Type B pancreatic cell (in vitro differentiated cells): ENCODE measurements at regions not wholly inside any gene's neighbourhood (a gene's known extent, or its start where the extent isn't known, plus 50 kb on each side); places are given as distances from the start of the nearest gene placed in this dataset.
"Not testable (repeated sequence)": the region's sequence is repeated elsewhere in the genome, so short reads cannot be mapped to it uniquely, and the experiment has no call there.

Experiments
- DNase-seq: peaks from one replicate; pipeline ENCODE4 v3.0.0; 2021; ENCODE audit warnings: mixed read lengths; ENCODE audit not compliant: unreplicated experiment; ENCODE audit errors: extremely low spot score
- H3K27ac Mint-ChIP-seq: 2 replicates; pipeline ENCODE4 v1.8.0; 2021; ENCODE audit warnings: mild to moderate bottlenecking, mixed read lengths
- H3K27me3 Mint-ChIP-seq: 2 replicates; pipeline ENCODE4 v1.8.0; 2021; ENCODE audit warnings: mixed read lengths
- H3K36me3 Mint-ChIP-seq: 2 replicates; pipeline ENCODE4 v1.8.0; 2021; ENCODE audit warnings: mixed read lengths
- H3K4me1 Mint-ChIP-seq: one replicate; pipeline ENCODE4 v1.8.0; 2021; ENCODE audit warnings: mixed read lengths; ENCODE audit not compliant: unreplicated experiment
- H3K4me3 Mint-ChIP-seq: 2 replicates; pipeline ENCODE4 v1.8.0; 2021; ENCODE audit warnings: mild to moderate bottlenecking, mixed read lengths
- H3K9me3 Mint-ChIP-seq: 2 replicates; pipeline ENCODE4 v1.8.0; 2021; ENCODE audit warnings: mixed read lengths
- CTCF ChIP-seq: fragments of 200-600 bp; sonication (generic); conservative IDR thresholded peaks from 2 replicates; pipeline ENCODE4 v1.5.0; 2021; ENCODE audit warnings: antibody characterized with exemption, mild to moderate bottlenecking

GRCh38 chr4:117135634-117136354, 50.4 kb upstream of the TRAM1L1 start:
- no peak for DNase-seq
- Mint-ChIP-seq H3K27me3 (no peaks in the 10 kb centered on the region), H3K36me3 (no peaks in the 10 kb centered on the region), H3K4me1 (peaks cover 8% of the 10 kb centered on the region), H3K27ac (no peak overlapping the region), H3K4me3 (no peak overlapping the region), H3K9me3 (peaks cover 5% of the 10 kb centered on the region)
- TF ChIP-seq CTCF = no peak

DNA sequence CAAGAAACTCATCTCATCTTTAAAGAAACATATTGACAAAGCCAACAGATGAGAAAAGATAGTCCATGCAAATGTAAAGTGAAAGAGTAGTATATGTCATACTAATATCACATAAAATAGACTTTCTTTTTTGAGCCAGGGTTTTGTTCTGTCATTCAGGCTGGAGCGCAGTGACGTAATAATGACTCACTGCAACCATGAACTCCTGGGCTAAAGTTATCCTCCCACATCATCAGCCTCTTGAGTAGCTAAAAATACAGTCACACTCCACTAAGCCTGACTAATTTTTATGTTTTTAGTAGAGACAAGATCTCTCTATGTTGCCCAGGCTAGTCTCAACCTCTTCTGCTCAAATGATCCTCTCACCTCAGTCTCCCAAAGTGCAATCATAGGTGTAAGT, 51.8 kb upstream of the TRAM1L1 start:
- Mint-ChIP-seq H3K9me3 (peaks cover 9% of the 10 kb centered on the region), H3K27me3 (no peaks in the 10 kb centered on the region), H3K36me3 (no peaks in the 10 kb centered on the region), H3K4me3 (no peak overlapping the region), H3K27ac (no peak overlapping the region), H3K4me1 (peaks cover 8% of the 10 kb centered on the region)
- TF ChIP-seq CTCF = no peak
- no peak for DNase-seq

- H3K27ac Mint-ChIP-seq, H3K4me1 Mint-ChIP-seq: not testable (repeated sequence)
Measured at GRCh38 chr4:117138732-117139131, 53.4 kb upstream of the TRAM1L1 start.

GRCh38 chr4:117154251-117154650, 68.9 kb upstream of the TRAM1L1 start:
- no peak for TF ChIP-seq CTCF
- no peaks in the 10 kb centered on the region for H3K9me3 Mint-ChIP-seq
- no peak overlapping the region for H3K4me3 Mint-ChIP-seq
- H3K4me1 Mint-ChIP-seq = no peaks in the 10 kb centered on the region
- H3K36me3 Mint-ChIP-seq = no peaks in the 10 kb centered on the region
- H3K27ac Mint-ChIP-seq = no peak overlapping the region
- no peaks in the 10 kb centered on the region for H3K27me3 Mint-ChIP-seq
- no peak for DNase-seq

More at GRCh38 chr4:117138732-117139131, 53.4 kb upstream of the TRAM1L1 start:
- not testable (repeated sequence) for H3K4me3 Mint-ChIP-seq, H3K9me3 Mint-ChIP-seq, DNase-seq, H3K36me3 Mint-ChIP-seq, H3K27me3 Mint-ChIP-seq

- DNase-seq = no peak
- Mint-ChIP-seq H3K27me3 (no peaks in the 10 kb centered on the region), H3K4me3 (no peak overlapping the region), H3K36me3 (no peaks in the 10 kb centered on the region), H3K4me1 (no peaks in the 10 kb centered on the region), H3K9me3 (no peaks in the 10 kb centered on the region), H3K27ac (no peak overlapping the region)
- TF ChIP-seq CTCF = no peak
Measured at GRCh38 chr4:117156806-117157205, 71.4 kb upstream of the TRAM1L1 start.

- Mint-ChIP-seq H3K9me3 (no peaks in the 10 kb centered on the region), H3K27me3 (no peaks in the 10 kb centered on the region), H3K4me3 (no peak overlapping the region), H3K36me3 (no peaks in the 10 kb centered on the region), H3K27ac (no peak overlapping the region), H3K4me1 (no peaks in the 10 kb centered on the region)
- no peak for DNase-seq
- TF ChIP-seq CTCF = no peak
Measured at GRCh38 chr4:117157360-117157759, 72.0 kb upstream of the TRAM1L1 start.
